GM21529 (cell line): ENCODE measurements at regions not wholly inside any gene's neighbourhood (a gene's known extent, or its start where the extent isn't known, plus 50 kb on each side); places are given as distances from the start of the nearest gene placed in this dataset.

Experiments used
- ATAC-seq: cut with Tn5 transposase; IDR thresholded peaks from one replicate; pipeline ENCODE4 v1.9.1; 2021; ENCODE audit not compliant: unreplicated experiment

GRCh38 chr19:28889941-28890670 is 322.8 kb downstream of the UQCRFS1 start:
- ATAC-seq = no peak

GRCh38 chr19:28887920-28888618 is 324.9 kb downstream of the UQCRFS1 start:
- ATAC-seq = no peak

DNA sequence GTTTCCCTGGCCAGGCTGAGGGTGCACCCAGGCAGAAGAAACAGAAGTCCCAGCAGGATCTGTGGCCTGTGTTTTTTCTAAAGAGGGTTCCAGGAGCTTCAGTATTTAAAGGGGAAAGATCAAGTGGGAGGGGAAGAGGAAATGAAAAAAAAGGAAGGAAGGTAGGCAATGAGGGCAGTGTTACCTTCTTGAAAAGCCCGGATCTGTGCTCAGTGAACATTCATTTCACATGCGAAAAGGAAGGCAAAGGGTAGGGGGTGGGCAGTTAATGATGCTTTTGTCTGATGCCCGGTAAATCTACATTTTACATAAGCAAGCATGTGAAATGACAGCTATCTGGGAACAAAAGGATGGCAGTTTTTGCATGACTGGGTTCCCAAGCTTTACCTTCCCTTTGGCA is 326.2 kb downstream of the UQCRFS1 start:
- no peak for ATAC-seq

- ATAC-seq = no peak
Measured at GRCh38 chr19:28885965-28886364, 327.0 kb downstream of the UQCRFS1 start.

DNA sequence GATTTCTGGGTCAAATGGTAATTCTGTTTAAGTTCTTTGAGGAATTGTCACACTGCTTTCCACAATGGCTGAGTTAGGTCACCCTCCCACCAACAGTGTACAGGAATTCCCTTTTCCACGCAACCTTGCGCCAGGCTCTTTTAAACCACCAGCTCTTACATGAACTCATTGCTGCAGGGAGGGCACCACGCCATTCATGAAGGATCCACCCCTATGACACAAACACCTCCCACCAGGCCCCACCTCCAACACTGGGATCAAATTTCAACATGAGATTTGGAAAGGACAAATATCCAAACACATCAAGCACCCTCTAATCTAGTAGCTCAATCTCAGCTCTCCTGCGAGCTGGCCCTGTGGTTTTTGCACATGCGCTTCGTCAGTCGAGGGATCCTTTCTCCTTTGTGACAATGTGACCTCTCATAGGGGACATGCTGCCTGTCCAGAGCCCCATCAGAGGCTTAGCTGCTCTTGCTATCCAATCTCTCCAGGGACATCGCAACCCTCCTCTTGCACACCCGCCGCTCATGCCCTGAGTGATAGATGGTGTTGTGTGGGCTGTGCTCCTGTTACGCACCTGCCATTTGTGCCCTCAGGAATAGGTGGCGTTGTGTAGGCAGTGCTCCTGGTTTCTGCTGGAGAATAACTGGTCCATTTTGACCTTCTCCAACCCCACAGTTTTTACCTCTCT is 328.0 kb downstream of the UQCRFS1 start:
- ATAC-seq = no peak

DNA sequence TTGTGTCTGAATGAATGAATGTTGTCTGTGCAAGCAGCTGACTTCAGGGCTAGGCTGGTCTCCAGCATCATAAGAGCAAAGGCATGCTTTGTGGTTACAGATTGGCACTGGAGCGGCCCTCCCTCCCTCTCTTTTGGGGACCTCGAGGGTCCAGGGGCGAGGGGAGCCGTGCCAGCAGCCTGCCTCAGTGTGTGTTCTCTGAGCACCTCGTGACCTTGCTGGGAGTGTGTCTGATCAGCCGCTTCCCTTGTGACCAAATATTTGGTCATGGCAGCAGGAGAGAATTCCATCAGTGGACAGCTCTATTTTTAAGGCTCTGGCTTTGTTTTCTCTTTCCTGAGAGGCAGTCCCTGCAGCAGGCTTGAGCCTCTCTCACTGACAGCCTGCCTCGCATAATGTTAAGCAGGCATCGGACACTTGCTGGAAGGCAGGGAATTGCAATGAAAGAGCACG is 329.7 kb downstream of the UQCRFS1 start:
- ATAC-seq = no peak

- ATAC-seq = no peak
Measured at GRCh38 chr19:28882818-28883217, 330.1 kb downstream of the UQCRFS1 start.

DNA sequence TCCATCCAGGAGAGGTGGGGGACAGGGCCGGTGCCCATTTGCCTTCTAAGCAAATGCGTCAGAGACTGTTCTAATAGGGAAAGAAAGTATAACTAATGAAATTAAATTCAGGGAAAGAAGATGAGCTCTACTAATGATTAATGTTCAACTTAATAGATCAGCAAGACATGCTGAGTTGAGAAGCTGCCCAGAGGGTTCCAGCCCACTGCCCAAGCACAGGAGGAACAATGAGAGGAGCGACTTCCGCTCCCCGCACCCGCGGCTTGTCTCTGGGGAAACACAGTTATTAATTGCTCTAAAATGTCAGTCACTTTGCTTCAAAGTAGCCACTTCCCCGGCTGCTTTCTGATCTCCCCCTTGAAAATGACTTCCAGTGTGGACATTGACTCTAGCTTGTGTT is 331.3 kb downstream of the UQCRFS1 start:
- no peak for ATAC-seq

DNA sequence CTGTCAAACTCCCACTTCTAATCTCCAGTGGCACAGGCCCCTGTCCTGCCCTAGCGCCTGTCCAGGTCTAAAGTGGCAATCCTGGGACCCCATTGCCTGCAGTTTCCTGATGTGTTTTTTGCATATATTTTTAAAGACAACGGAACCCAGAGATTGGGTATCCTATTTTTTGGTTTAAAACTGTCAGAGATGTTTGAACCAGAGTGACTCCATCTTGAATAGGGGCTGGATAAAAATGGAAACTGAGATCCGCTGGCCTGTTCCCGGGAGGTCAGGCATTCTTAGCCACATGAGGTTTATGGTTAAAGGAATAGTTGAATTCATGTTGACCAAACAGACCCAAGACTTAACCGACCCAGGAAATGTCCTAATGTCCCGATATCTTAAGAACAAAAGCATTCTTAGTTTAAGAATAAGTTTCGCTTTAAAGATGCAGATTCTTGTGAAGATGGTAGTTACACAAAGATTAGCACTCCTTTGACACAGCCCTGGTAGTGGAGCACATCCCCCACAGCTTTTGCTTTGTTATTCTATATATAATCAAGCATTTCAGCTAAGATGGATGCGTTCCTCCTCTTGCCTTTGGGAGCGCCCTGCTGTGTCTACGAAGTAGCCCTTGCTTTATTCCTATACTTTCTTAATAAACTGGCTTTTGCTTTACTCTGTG is 332.1 kb downstream of the UQCRFS1 start:
- no peak for ATAC-seq

DNA sequence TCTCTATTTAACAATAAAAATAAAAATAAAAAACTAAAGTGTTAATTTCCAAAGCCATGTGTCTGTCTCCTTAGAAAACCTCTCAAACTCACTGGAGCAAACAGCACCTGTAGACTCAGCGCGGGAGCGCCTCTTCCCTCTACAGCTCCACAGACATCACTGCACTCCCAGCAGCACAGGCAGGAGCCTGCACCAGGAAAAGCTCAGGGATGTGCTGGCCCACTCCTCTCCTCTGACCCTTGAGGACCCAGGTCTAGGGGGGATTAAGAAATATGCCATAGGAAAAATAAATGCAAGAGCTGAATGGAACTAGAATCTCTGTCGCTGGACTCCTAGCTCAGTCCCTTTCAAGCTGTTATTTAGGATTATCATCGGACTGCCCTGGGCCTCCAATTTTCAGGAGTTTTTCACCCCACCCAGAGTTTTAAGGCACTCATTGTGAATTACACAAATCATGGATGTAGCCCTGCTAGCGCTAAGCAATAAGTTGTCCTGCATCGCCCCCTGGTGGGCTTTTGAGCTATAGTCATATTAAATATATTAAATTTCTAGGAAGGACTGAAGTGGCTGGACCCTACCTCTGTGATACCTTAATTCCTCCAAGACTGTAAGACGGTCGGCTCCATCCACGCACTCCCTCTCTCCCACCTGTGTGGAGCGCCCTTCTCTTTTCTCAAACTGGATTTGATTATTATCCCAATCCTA is 333.9 kb downstream of the UQCRFS1 start:
- no peak for ATAC-seq

DNA sequence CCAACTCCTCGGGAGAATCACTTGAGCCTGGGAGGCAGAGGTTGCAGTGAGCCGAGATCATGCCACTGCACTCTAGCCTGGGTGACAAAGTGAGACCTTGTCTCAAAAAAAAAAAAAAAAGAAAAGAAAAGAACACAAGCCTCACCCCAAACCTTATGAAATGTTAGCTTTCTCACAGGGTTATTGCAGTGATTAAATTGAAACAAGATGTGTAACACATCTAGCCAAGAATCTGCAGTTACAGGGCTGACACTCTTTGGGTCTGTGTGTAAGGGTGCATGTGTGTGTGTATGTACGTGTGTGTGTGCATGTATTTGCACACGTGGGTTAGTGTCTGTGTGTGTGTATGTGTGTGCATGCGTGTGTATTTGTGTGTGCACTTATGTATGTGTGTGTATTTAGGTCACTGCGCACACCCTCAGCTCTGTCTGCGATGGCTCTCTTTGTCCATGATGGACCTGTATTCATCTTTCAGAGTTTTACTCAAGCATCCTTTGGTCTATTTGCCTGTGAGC is 336.3 kb downstream of the UQCRFS1 start:
- ATAC-seq = no peak

DNA sequence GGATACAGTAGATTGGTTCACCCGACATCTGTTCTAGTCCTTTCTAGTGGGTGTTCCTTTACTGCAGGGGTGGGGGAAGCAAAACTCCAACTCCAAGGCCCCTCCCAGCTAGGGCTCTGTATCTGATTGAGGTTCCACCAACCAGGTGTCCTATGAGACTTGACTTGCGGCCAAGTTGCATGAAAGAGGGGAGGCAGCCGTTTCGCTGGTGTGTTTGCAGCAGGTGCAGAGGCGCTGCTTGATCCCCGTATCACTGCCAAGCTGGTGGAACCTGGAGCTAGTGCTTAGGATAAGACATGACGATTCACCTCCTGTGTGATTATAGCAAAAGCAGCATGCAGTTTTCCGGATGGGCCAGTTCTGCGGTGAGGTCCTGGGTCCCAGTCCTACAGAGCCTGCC is 338.2 kb downstream of the UQCRFS1 start:
- no peak for ATAC-seq

DNA sequence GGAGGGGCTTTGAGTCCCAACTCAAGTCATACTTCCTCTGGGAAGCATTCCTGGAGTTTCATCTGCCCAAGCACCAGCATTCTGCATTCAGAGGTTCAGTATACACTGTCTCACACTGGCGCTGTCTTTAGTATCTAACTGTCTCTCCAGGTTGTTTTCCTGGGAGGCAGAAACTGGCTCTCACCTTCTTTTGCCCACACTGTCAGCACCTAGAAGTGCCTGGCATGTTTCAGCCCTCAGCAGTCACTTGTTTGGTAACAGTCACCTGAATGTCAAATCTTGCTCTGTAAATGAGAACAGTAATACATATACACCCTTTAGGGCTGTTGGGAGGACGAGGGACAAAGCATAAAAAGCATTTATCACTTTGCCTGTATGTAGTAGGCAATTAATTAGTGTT is 339.6 kb downstream of the UQCRFS1 start:
- no peak for ATAC-seq

- ATAC-seq = no peak
Measured at GRCh38 chr19:28871099-28871725, 341.7 kb downstream of the UQCRFS1 start.

DNA sequence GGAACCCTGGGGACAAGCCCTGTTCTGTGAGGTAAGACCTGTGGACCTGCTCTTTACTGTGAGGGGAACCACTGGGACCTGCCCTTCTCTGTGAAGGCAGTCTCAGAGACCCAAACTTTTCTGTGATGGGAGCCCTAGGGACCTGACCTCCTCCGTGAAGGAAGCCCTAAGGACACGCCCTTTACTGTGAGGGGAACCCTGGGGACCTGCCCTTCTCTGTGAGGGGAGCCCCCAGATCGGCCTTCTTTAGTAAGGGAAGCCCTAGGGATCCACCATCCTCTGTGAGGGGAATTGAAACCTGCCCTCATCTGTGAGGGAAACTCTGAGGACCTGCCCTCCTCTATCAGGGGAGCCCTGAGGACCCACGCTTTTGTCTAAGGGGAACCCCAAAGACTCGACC is 343.5 kb downstream of the UQCRFS1 start:
- ATAC-seq = no peak

DNA sequence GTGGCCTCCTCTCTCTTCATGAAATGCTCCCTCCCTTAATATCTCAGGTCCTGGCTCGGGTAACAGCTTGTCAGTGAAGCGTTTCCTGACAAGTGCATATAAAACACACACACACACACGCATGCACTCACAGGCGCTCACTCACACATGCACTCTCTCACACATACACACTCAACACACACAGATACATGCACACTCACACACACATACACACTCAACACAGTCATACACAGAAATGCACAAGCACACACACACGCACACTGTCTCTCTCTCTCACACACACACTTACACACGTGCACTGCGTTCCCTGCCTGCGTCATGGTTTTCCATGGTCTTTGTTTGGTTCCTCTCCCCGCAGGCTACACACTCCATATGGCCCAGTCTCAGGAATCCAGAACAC is 344.1 kb downstream of the UQCRFS1 start:
- ATAC-seq = no peak

GRCh38 chr19:28867978-28868377 is 345.0 kb downstream of the UQCRFS1 start:
- ATAC-seq = no peak

DNA sequence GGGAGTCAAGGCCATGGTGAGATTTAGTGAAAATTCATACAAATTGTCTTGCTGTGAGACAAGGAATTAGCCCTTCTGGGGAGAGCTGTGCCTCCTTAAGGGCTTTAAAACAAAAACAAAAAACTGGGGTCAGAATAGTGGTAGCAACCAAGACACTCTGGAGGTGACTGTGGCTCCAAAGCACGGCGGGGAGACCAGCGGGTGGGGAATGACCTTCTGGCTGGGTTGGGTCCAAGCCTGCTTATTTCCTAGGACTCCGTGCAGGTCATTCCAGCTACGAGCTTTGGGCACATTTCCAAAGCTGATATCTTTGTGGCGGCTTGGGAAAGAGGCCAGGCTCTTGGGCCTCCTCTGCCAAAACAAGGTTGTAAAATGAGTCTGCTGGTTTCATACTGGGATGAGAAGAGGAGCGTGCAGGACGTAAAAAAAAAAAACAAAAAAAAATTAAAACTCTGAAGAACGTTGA is 348.3 kb downstream of the UQCRFS1 start:
- ATAC-seq = no peak

GRCh38 chr19:28864024-28864503 is 348.9 kb downstream of the UQCRFS1 start:
- ATAC-seq = no peak

DNA sequence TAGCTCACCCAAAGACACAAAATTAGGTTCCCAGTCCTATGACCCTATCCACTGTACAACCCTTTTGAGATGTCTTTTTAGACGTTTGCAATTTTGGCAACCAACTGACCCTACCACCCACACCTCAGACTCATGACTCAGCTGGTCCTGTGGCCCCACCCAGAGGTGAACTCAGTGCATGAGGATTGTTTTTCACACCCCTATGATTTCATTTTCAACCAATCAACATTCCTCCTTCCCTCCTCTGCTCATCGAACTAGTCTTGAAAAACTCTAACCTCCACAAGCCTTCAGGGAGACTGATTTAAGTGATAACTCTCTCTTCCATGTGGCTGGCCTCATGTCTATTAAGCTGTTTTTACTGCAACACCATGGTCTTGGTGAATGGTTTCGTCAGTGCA is 350.7 kb downstream of the UQCRFS1 start:
- no peak for ATAC-seq
